Endothelial cell of umbilical vein (primary cell): ENCODE measurements at regions not wholly inside any gene's neighbourhood (a gene's known extent, or its start where the extent isn't known, plus 50 kb on each side); places are given as distances from the start of the nearest gene placed in this dataset.

Experiments used
- BruUV-seq: library from RNA; stranded (reverse); fragments of 400-500 nt; replicated peaks from 2 replicates; lab custom pipeline; 2021; lab: Mats Ljungman, UMichigan
- CTCF ChIA-PET: fragments of 300-600, 350-600 bp; sonication (Branson Sonifier 250); formaldehyde crosslinking; loops from one replicate; lab custom pipeline; 2021; ENCODE audit warnings: antibody characterized with exemption, inconsistent platforms; lab: Charles Lee
- POLR2A ChIA-PET: fragments of 300-600, 350-600 bp; sonication (Branson Sonifier 250); formaldehyde crosslinking; loops from one replicate; lab custom pipeline; 2021; ENCODE audit warnings: antibody characterized with exemption, inconsistent platforms; lab: Charles Lee
- DNase-seq: peaks from one replicate; pipeline ENCODE4 v3.0.0-alpha.2; 2011; ENCODE audit warnings: low read depth, low spot score
- FAIRE-seq: peaks from 2 replicates; lab custom pipeline; 2011; peaks lifted over from hg19 to GRCh38; lab: Jason Lieb, UNC
- H2AFZ ChIP-seq: 2 replicates; pipeline ENCODE4 v1.6.0; 2012; ENCODE audit warnings: low read depth, low read length, control low read depth, inconsistent platforms
- H3K27ac ChIP-seq: 2 replicates; pipeline ENCODE4 v1.5.1; 2011; ENCODE audit warnings: low read depth, mild to moderate bottlenecking, control low read depth, low read length, moderate library complexity; ENCODE audit not compliant: insufficient read depth
- H3K27me3 ChIP-seq, 2 experiments: 2 replicates each; pipeline versions ENCODE4 v1.6.0 to v1.6.1; 2011; ENCODE audit warnings: low read length in 2 of 2, mixed read lengths in 1 of 2; ENCODE audit not compliant: control insufficient read depth in 2 of 2, insufficient read depth in 2 of 2
- H3K36me3 ChIP-seq, 2 experiments: 2 replicates in 1 of 2; 3 replicates in 1 of 2; pipeline ENCODE4 v1.5.1; 2011; ENCODE audit warnings: low read length in 2 of 2, mild to moderate bottlenecking in 1 of 2, moderate library complexity in 1 of 2; ENCODE audit not compliant: control insufficient read depth in 2 of 2, insufficient read depth in 2 of 2; ENCODE audit errors: extremely low read depth in 1 of 2
- H3K4me1 ChIP-seq: 3 replicates; pipeline ENCODE4 v1.5.1; 2011; ENCODE audit warnings: mild to moderate bottlenecking, low read length; ENCODE audit not compliant: control insufficient read depth, insufficient read depth; ENCODE audit errors: extremely low read depth
- H3K4me2 ChIP-seq: 2 replicates; pipeline ENCODE4 v1.6.1; 2011; ENCODE audit warnings: low read length, control low read depth, mixed read lengths; ENCODE audit not compliant: insufficient read depth
- H3K4me3 ChIP-seq, 3 experiments: fragments of 200-600 bp in 1 of 3; sonication (generic), shearing (Covaris generic) in 1 of 3; replicated peaks in 1 of 3; 2 replicates each; pipeline ENCODE4 v1.5.1; 2011 to 2016; ENCODE audit warnings: control low read depth in 3 of 3, low read length in 3 of 3, mild to moderate bottlenecking in 2 of 3, inconsistent platforms in 1 of 3, low read depth in 1 of 3, moderate library complexity in 1 of 3; ENCODE audit not compliant: insufficient read depth in 1 of 3
- H3K79me2 ChIP-seq: 2 replicates; pipeline ENCODE4 v1.6.0; 2012; ENCODE audit warnings: low read length, inconsistent platforms; ENCODE audit not compliant: control insufficient read depth, insufficient read depth
- H3K9ac ChIP-seq: replicated peaks from 2 replicates; pipeline ENCODE3; 2011; ENCODE audit warnings: low read length, control low read depth; ENCODE audit not compliant: insufficient read depth; ENCODE audit errors: extremely low read depth
- H3K9me1 ChIP-seq: replicated peaks from 3 replicates; pipeline ENCODE4 v1.6.0; 2011; ENCODE audit warnings: mild to moderate bottlenecking, low read length; ENCODE audit not compliant: control insufficient read depth, insufficient read depth; ENCODE audit errors: extremely low read depth
- H3K9me3 ChIP-seq: replicated peaks from 2 replicates; pipeline ENCODE4 v1.5.1; 2012; ENCODE audit warnings: low read length, inconsistent platforms; ENCODE audit not compliant: control insufficient read depth, insufficient read depth
- H4K20me1 ChIP-seq: replicated peaks from 2 replicates; pipeline ENCODE3; 2011; ENCODE audit warnings: mild to moderate bottlenecking, low read length; ENCODE audit not compliant: control insufficient read depth, insufficient read depth; ENCODE audit errors: extremely low read depth
- CTCF ChIP-seq, 2 donors: IDR thresholded peaks; 1 replicate in 1 of 2; 2 replicates in 1 of 2; pipeline ENCODE4 v1.5.1; 2011; ENCODE audit warnings: low read length in 2 of 2, mild to moderate bottlenecking in 2 of 2, moderate library complexity in 2 of 2, control low read depth in 1 of 2, inconsistent platforms in 1 of 2, low read depth in 1 of 2; ENCODE audit not compliant: insufficient read depth in 1 of 2; ENCODE audit errors: extremely low read depth in 1 of 2
- EZH2 ChIP-seq: IDR thresholded peaks from 2 replicates; pipeline ENCODE4 v1.6.1; 2012; ENCODE audit warnings: borderline replicate concordance, low read depth, mild to moderate bottlenecking, moderate library complexity, low read length, inconsistent platforms; ENCODE audit not compliant: severe bottlenecking
- FOS ChIP-seq: IDR thresholded peaks from 2 replicates; pipeline ENCODE4 v1.6.1; 2011; ENCODE audit warnings: mild to moderate bottlenecking, low read length, moderate library complexity, borderline replicate concordance; ENCODE audit not compliant: insufficient read depth
- GATA2 ChIP-seq: IDR thresholded peaks from 2 replicates; pipeline ENCODE4 v1.7.0; 2011; ENCODE audit warnings: low read depth, mild to moderate bottlenecking, moderate library complexity, mixed read lengths, low read length; ENCODE audit not compliant: insufficient read length, insufficient read depth
- JUN ChIP-seq: IDR thresholded peaks from 2 replicates; pipeline ENCODE4 v1.6.1; 2011; ENCODE audit warnings: borderline replicate concordance, low read depth; ENCODE audit not compliant: insufficient read length, insufficient read depth
- MAX ChIP-seq: IDR thresholded peaks from 2 replicates; pipeline ENCODE4 v1.6.1; 2011; ENCODE audit not compliant: insufficient read depth, insufficient read length
- MYC ChIP-seq: IDR thresholded peaks from one replicate; pipeline ENCODE4 v1.6.1; 2011; ENCODE audit warnings: mild to moderate bottlenecking, low read depth, low read length
- POLR2A ChIP-seq: IDR thresholded peaks from 2 replicates; pipeline ENCODE4 v1.6.1; 2012; ENCODE audit warnings: low read depth, mild to moderate bottlenecking, control low read depth, low read length
- POLR2AphosphoS5 ChIP-seq: IDR thresholded peaks from 2 replicates; pipeline ENCODE4 v1.6.1; 2012; ENCODE audit warnings: low read depth, mild to moderate bottlenecking, control low read depth, low read length, moderate library complexity; ENCODE audit not compliant: insufficient read depth
- dilution Hi-C: fragments of 300-500 bp; cut with MboI; formaldehyde crosslinking; loops from one replicate; pipeline ENCODE4 v1.15.0; 2019; ENCODE audit warnings: low sequenced_read_pairs; ENCODE audit not compliant: extremely low pct_ligation_motif_present
- intact Hi-C: fragments of 100-400 bp; cut with micrococcal nuclease; formaldehyde crosslinking; loops from one replicate; pipeline ENCODE4 v1.10.0; 2022

GRCh38 chr1:60622486-60622885 is 459.9 kb upstream of the NFIA start:
- Histone ChIP-seq H3K4me2 (no peak overlapping the region), H3K27ac (no peak overlapping the region), H3K79me2 (no peaks in the 10 kb centered on the region), H3K4me3 (no peak overlapping the region), H3K9me1 (no peaks in the 10 kb centered on the region), H3K36me3 (no peaks in the 10 kb centered on the region), H2AFZ (peak overlapping the region; percentile 13), H4K20me1 (no peaks in the 10 kb centered on the region), H3K27me3 (no peaks in the 10 kb centered on the region), H3K4me1 (peaks cover 29% of the 10 kb centered on the region), H3K9me3 (no peaks in the 10 kb centered on the region), H3K9ac (no peak overlapping the region)
- TF ChIP-seq POLR2A = no peak
- no peak for TF ChIP-seq FOS
- no peak for TF ChIP-seq CTCF (IDR thresholded peaks at IDR 0.05; ENCODE audit: extremely low read depth in 1 of 2, insufficient read depth in 1 of 2, low read depth in 1 of 2, low read length in 2 of 2)
- TF ChIP-seq POLR2AphosphoS5 = no peak
- TF ChIP-seq GATA2 = no peak
- TF ChIP-seq EZH2 = no peak
- TF ChIP-seq MAX = no peak
- no peak for TF ChIP-seq JUN
- no peak for TF ChIP-seq MYC
- BruUV-seq = no TSS peak
- intact Hi-C loops = loop anchor here (5.0 kb wide), 2 partner anchors 35 to 140 kb away; no protein-coding TSS in a partner anchor
- CTCF ChIA-PET = interaction anchor here (0.8 to 1.7 kb wide), 2 partner anchors 341 to 428 kb away, joined by 3 to 14 read pairs; no protein-coding TSS in a partner anchor
- DNase-seq (no peak), FAIRE-seq (no peak)
- POLR2A ChIA-PET = no interaction called here
- dilution Hi-C loops = no loop called here
